Mammary epithelial cell (primary cell): ENCODE measurements at regions not wholly inside any gene's neighbourhood (a gene's known extent, or its start where the extent isn't known, plus 50 kb on each side); places are given as distances from the start of the nearest gene placed in this dataset.

Experiments used
- CTCF ChIP-seq, 2 donors: IDR thresholded peaks in 1 of 2; conservative IDR thresholded peaks in 1 of 2; 2 replicates each; pipeline ENCODE4 v1.5.1; 2011 to 2012; ENCODE audit warnings: inconsistent platforms in 2 of 2, low read length in 2 of 2, mild to moderate bottlenecking in 2 of 2, control low read depth in 1 of 2, low read depth in 1 of 2; ENCODE audit not compliant: insufficient read depth in 1 of 2; ENCODE audit errors: extremely low read depth in 1 of 2
- EZH2 ChIP-seq: IDR thresholded peaks from 2 replicates; pipeline ENCODE4 v1.6.1; 2012; ENCODE audit warnings: low read length, inconsistent platforms, borderline replicate concordance

GRCh38 chr18:78165525-78165924 lies 814.1 kb upstream of the SALL3 start:
- TF ChIP-seq CTCF (conservative IDR thresholded peaks at IDR 0.05 in 1 of 2, IDR thresholded peaks at IDR 0.05 in 1 of 2; ENCODE audit: extremely low read depth in 1 of 2, insufficient read depth in 1 of 2, low read depth in 1 of 2, low read length in 2 of 2) = no peak
- TF ChIP-seq EZH2 = no peak
